Neural crest cell (in vitro differentiated cells): ENCODE measurements at regions not wholly inside any gene's neighbourhood (a gene's known extent, or its start where the extent isn't known, plus 50 kb on each side); places are given as distances from the start of the nearest gene placed in this dataset.

Experiments
- DNase-seq: peaks from one replicate; pipeline ENCODE4 v3.0.0; 2021; ENCODE audit warnings: low read depth, mixed read lengths, low spot score
- H3K27ac Mint-ChIP-seq: one replicate; pipeline ENCODE4 v1.8.0; 2021; ENCODE audit warnings: mild to moderate bottlenecking, mixed read lengths; ENCODE audit not compliant: unreplicated experiment
- H3K27me3 Mint-ChIP-seq: 2 replicates; pipeline ENCODE4 v1.8.0; 2021; ENCODE audit warnings: low read depth, mild to moderate bottlenecking, mixed read lengths
- H3K36me3 Mint-ChIP-seq: 2 replicates; pipeline ENCODE4 v1.8.0; 2021; ENCODE audit warnings: low read depth, mild to moderate bottlenecking, mixed read lengths
- H3K4me1 Mint-ChIP-seq: 2 replicates; pipeline ENCODE4 v1.8.0; 2021; ENCODE audit warnings: mixed read lengths
- H3K4me3 Mint-ChIP-seq: one replicate; pipeline ENCODE4 v1.8.0; 2021; ENCODE audit warnings: mild to moderate bottlenecking, mixed read lengths
- H3K9me3 Mint-ChIP-seq: 2 replicates; pipeline ENCODE4 v1.8.0; 2021; ENCODE audit warnings: mixed read lengths
- CTCF ChIP-seq: fragments of 200-600 bp; sonication (generic); conservative IDR thresholded peaks from 2 replicates; pipeline ENCODE4 v1.5.0; 2021; ENCODE audit warnings: antibody characterized with exemption, mild to moderate bottlenecking

GRCh38 chr3:72386327-72387000 is 461.8 kb downstream of the SHQ1 start:
- Mint-ChIP-seq H3K4me3 (no peak overlapping the region), H3K36me3 (no peaks in the 10 kb centered on the region), H3K27ac (no peak overlapping the region), H3K4me1 (peaks cover 22% of the 10 kb centered on the region), H3K9me3 (no peaks in the 10 kb centered on the region), H3K27me3 (no peaks in the 10 kb centered on the region)
- no peak for DNase-seq
- TF ChIP-seq CTCF, result no peak

GRCh38 chr3:72385167-72385566 is 463.1 kb downstream of the SHQ1 start:
- TF ChIP-seq CTCF, result no peak
- H3K36me3 Mint-ChIP-seq, result no peaks in the 10 kb centered on the region
- no peaks in the 10 kb centered on the region for H3K27me3 Mint-ChIP-seq
- no peaks in the 10 kb centered on the region for H3K9me3 Mint-ChIP-seq
- no peak overlapping the region for H3K27ac Mint-ChIP-seq
- DNase-seq, result no peak
- H3K4me1 Mint-ChIP-seq, result peaks cover 31% of the 10 kb centered on the region
- H3K4me3 Mint-ChIP-seq, result no peak overlapping the region

GRCh38 chr3:72384602-72385001 is 463.6 kb downstream of the SHQ1 start:
- Mint-ChIP-seq H3K27me3 (no peaks in the 10 kb centered on the region), H3K27ac (no peak overlapping the region), H3K4me1 (peaks cover 33% of the 10 kb centered on the region), H3K36me3 (no peaks in the 10 kb centered on the region), H3K9me3 (no peaks in the 10 kb centered on the region), H3K4me3 (no peak overlapping the region)
- TF ChIP-seq CTCF, result no peak
- DNase-seq, result no peak

GRCh38 chr3:72383883-72384282 is 464.4 kb downstream of the SHQ1 start:
- peaks cover 40% of the 10 kb centered on the region for H3K4me1 Mint-ChIP-seq
- no peak overlapping the region for H3K27ac Mint-ChIP-seq
- no peak overlapping the region for H3K4me3 Mint-ChIP-seq
- no peaks in the 10 kb centered on the region for H3K9me3 Mint-ChIP-seq
- no peaks in the 10 kb centered on the region for H3K27me3 Mint-ChIP-seq
- H3K36me3 Mint-ChIP-seq, result no peaks in the 10 kb centered on the region
- DNase-seq, result no peak
- TF ChIP-seq CTCF, result no peak

- Mint-ChIP-seq H3K9me3 (no peaks in the 10 kb centered on the region), H3K4me1 (peaks cover 47% of the 10 kb centered on the region), H3K4me3 (no peak overlapping the region), H3K36me3 (peaks cover 6% of the 10 kb centered on the region), H3K27me3 (no peaks in the 10 kb centered on the region), H3K27ac (no peak overlapping the region)
- no peak for TF ChIP-seq CTCF
- no peak for DNase-seq
Observed at GRCh38 chr3:72383230-72383629, 465.0 kb downstream of the SHQ1 start.

GRCh38 chr3:72382460-72382859 is 465.8 kb downstream of the SHQ1 start:
- no peak for TF ChIP-seq CTCF
- Mint-ChIP-seq H3K36me3 (peaks cover 7% of the 10 kb centered on the region), H3K4me1 (peaks cover 49% of the 10 kb centered on the region), H3K9me3 (no peaks in the 10 kb centered on the region), H3K4me3 (no peak overlapping the region), H3K27me3 (no peaks in the 10 kb centered on the region), H3K27ac (no peak overlapping the region)
- no peak for DNase-seq
